Left ventricle myocardium inferior (tissue), 1 donor: ENCODE measurements at regions not wholly inside any gene's neighbourhood (a gene's known extent, or its start where the extent isn't known, plus 50 kb on each side); places are given as distances from the start of the nearest gene placed in this dataset.

Experiments
- DNase-seq: peaks from one replicate; pipeline ENCODE4 v3.0.0-alpha.2; 2020
- H3K27ac ChIP-seq: fragments of 200-600 bp; replicated peaks from 2 replicates; pipeline ENCODE4 v1.8.0; 2021
- H3K27me3 ChIP-seq: fragments of 200-600 bp; 2 replicates; pipeline ENCODE4 v1.8.0; 2021; ENCODE audit warnings: low read depth
- H3K36me3 ChIP-seq: fragments of 200-600 bp; 2 replicates; pipeline ENCODE4 v1.8.0; 2021
- H3K4me1 ChIP-seq: fragments of 200-600 bp; 2 replicates; pipeline ENCODE4 v1.8.0; 2021
- H3K4me3 ChIP-seq: fragments of 200-600 bp; 2 replicates; pipeline ENCODE4 v1.8.0; 2021; ENCODE audit warnings: mild to moderate bottlenecking, moderate library complexity
- H3K9me3 ChIP-seq: fragments of 200-600 bp; replicated peaks from 2 replicates; pipeline ENCODE4 v1.8.0; 2021
- CTCF ChIP-seq: fragments of 200-600 bp; IDR thresholded peaks from 2 replicates; pipeline ENCODE4 v1.8.0; 2021; ENCODE audit warnings: antibody characterized with exemption, mild to moderate bottlenecking, borderline replicate concordance
- intact Hi-C: fragments of 100-400 bp; cut with micrococcal nuclease; formaldehyde crosslinking; loops from one replicate; pipeline ENCODE4 v1.11.0; 2022
- donor health status: DM: no; HTN: yes; CAD: no; lungs with severe emphysema.

GRCh38 chr17:51354936-51355335 is 94.6 kb downstream of the UTP18 start:
- DNase-seq = no peak
- Histone ChIP-seq H3K4me1 (no peaks in the 10 kb centered on the region), H3K27me3 (peaks cover 73% of the 10 kb centered on the region), H3K9me3 (no peaks in the 10 kb centered on the region), H3K27ac (no peak overlapping the region), H3K36me3 (no peaks in the 10 kb centered on the region), H3K4me3 (no peak overlapping the region)
- no peak for TF ChIP-seq CTCF
- intact Hi-C loops = no loop called here

- no peak for DNase-seq
- no peak for TF ChIP-seq CTCF
- H3K4me3 ChIP-seq = no peak overlapping the region
- no peaks in the 10 kb centered on the region for H3K9me3 ChIP-seq
- no peaks in the 10 kb centered on the region for H3K36me3 ChIP-seq
- H3K27me3 ChIP-seq = peaks cover 67% of the 10 kb centered on the region
- intact Hi-C loops = no loop called here
- H3K4me1 ChIP-seq = no peaks in the 10 kb centered on the region
- no peak overlapping the region for H3K27ac ChIP-seq
These were observed 95.4 kb downstream of the UTP18 start for GRCh38 chr17:51355441-51356410.

GRCh38 chr17:51359055-51359454 is 98.7 kb downstream of the UTP18 start:
- Histone ChIP-seq H3K27ac (no peak overlapping the region), H3K27me3 (peaks cover 63% of the 10 kb centered on the region), H3K9me3 (no peaks in the 10 kb centered on the region), H3K36me3 (no peaks in the 10 kb centered on the region), H3K4me1 (no peaks in the 10 kb centered on the region), H3K4me3 (no peak overlapping the region)
- no peak for DNase-seq
- no peak for TF ChIP-seq CTCF
- intact Hi-C loops = no loop called here

- Histone ChIP-seq H3K4me1 (no peaks in the 10 kb centered on the region), H3K36me3 (no peaks in the 10 kb centered on the region), H3K27ac (no peak overlapping the region), H3K4me3 (no peak overlapping the region), H3K27me3 (peaks cover 66% of the 10 kb centered on the region), H3K9me3 (no peaks in the 10 kb centered on the region)
- DNase-seq = no peak
- intact Hi-C loops = no loop called here
- no peak for TF ChIP-seq CTCF
These were observed 102.7 kb downstream of the UTP18 start for GRCh38 chr17:51362811-51363585.

- no peak for DNase-seq
- H3K27me3 ChIP-seq = peaks cover 60% of the 10 kb centered on the region
- no peak overlapping the region for H3K4me3 ChIP-seq
- intact Hi-C loops = no loop called here
- no peaks in the 10 kb centered on the region for H3K4me1 ChIP-seq
- H3K9me3 ChIP-seq = no peaks in the 10 kb centered on the region
- H3K36me3 ChIP-seq = no peaks in the 10 kb centered on the region
- H3K27ac ChIP-seq = no peak overlapping the region
- TF ChIP-seq CTCF = no peak
These were observed 104.7 kb downstream of the UTP18 start for GRCh38 chr17:51365090-51365489.
